WTC11 (cell line): ENCODE measurements at regions not wholly inside any gene's neighbourhood (a gene's known extent, or its start where the extent isn't known, plus 50 kb on each side); places are given as distances from the start of the nearest gene placed in this dataset.

Experiments used
- ATAC-seq: fragments of 200-7000 bp; cut with Tn5 transposase; 2 replicates; pipeline ENCODE4 v1.10.0; 2021; ENCODE audit warnings: mild to moderate bottlenecking, moderate library complexity
- CTCF ChIA-PET: fragments of 300-600 bp; sonication (Branson Sonifier 250); formaldehyde crosslinking; loops from one replicate; lab custom pipeline; 2021; ENCODE audit warnings: antibody characterized with exemption; lab: Charles Lee
- POLR2A ChIA-PET: fragments of 350-600 bp; sonication (Branson Sonifier 250); formaldehyde crosslinking; loops from one replicate; lab custom pipeline; 2021; ENCODE audit warnings: antibody characterized with exemption; lab: Charles Lee
- DNase-seq: peaks from one replicate; pipeline ENCODE4 v3.0.0; 2021; ENCODE audit warnings: low spot score
- H3K27ac Mint-ChIP-seq: 2 replicates; pipeline ENCODE4 v1.8.0; 2021; ENCODE audit warnings: mixed read lengths
- H3K27me3 Mint-ChIP-seq: 2 replicates; pipeline ENCODE4 v1.8.0; 2021; ENCODE audit warnings: low read depth, mild to moderate bottlenecking, moderate library complexity, mixed read lengths
- H3K36me3 Mint-ChIP-seq: 2 replicates; pipeline ENCODE4 v1.8.0; 2021; ENCODE audit warnings: mixed read lengths
- H3K4me1 Mint-ChIP-seq: 2 replicates; pipeline ENCODE4 v1.8.0; 2022; ENCODE audit warnings: mixed read lengths
- H3K4me3 Mint-ChIP-seq: 2 replicates; pipeline ENCODE4 v1.8.0; 2021; ENCODE audit warnings: mild to moderate bottlenecking, moderate library complexity, mixed read lengths
- H3K9me3 Mint-ChIP-seq: 2 replicates; pipeline ENCODE4 v1.8.0; 2021; ENCODE audit warnings: mixed read lengths
- ATF1 ChIP-seq: sonication (generic); formaldehyde crosslinking; IDR thresholded peaks from 2 replicates; pipeline ENCODE4 v1.8.1; 2023; ENCODE audit warnings: mild to moderate bottlenecking, moderate library complexity, missing genetic modification reagents
- CDX4 ChIP-seq: fragments of 250-450 bp; sonication (Bioruptor Pico); IDR thresholded peaks from 2 replicates; pipeline ENCODE4 v1.9.0; 2021; ENCODE audit warnings: moderate library complexity, mild to moderate bottlenecking, inconsistent platforms, borderline replicate concordance
- E2F1 ChIP-seq: sonication (generic); formaldehyde crosslinking; IDR thresholded peaks from 2 replicates; pipeline ENCODE4 v1.8.0; 2022; ENCODE audit warnings: mild to moderate bottlenecking, missing genetic modification reagents
- FOXK1 ChIP-seq: sonication (generic); formaldehyde crosslinking; IDR thresholded peaks from 2 replicates; pipeline ENCODE4 v1.8.0; 2022; ENCODE audit warnings: mild to moderate bottlenecking, moderate library complexity, missing genetic modification reagents
- GTF2I ChIP-seq: fragments of 250-450 bp; sonication (Bioruptor Pico); conservative IDR thresholded peaks from 2 replicates; pipeline ENCODE4 v1.4.0; 2021; ENCODE audit warnings: mild to moderate bottlenecking
- NFYB ChIP-seq: sonication (generic); formaldehyde crosslinking; conservative IDR thresholded peaks from 2 replicates; pipeline ENCODE4 v1.8.0; 2022; ENCODE audit warnings: low read depth, missing genetic modification reagents
- NR2C2 ChIP-seq: sonication (generic); formaldehyde crosslinking; IDR thresholded peaks from 2 replicates; pipeline ENCODE4 v1.8.0; 2022; ENCODE audit warnings: mild to moderate bottlenecking, missing genetic modification reagents
- OVOL2 ChIP-seq: fragments of 250-450 bp; sonication (Bioruptor Pico); IDR thresholded peaks from 2 replicates; pipeline ENCODE4 v1.9.0; 2021; ENCODE audit warnings: mild to moderate bottlenecking, borderline replicate concordance
- RORB ChIP-seq: fragments of 250-450 bp; sonication (Bioruptor Pico); IDR thresholded peaks from 2 replicates; pipeline ENCODE4 v1.9.0; 2021; ENCODE audit warnings: mild to moderate bottlenecking
- SMAD4 ChIP-seq: sonication (generic); formaldehyde crosslinking; IDR thresholded peaks from 2 replicates; pipeline ENCODE4 v1.8.0; 2022; ENCODE audit warnings: mild to moderate bottlenecking, missing genetic modification reagents
- TCF7 ChIP-seq: sonication (generic); formaldehyde crosslinking; IDR thresholded peaks from 2 replicates; pipeline ENCODE4 v1.8.0; 2022; ENCODE audit warnings: mild to moderate bottlenecking, low read depth, missing genetic modification reagents, moderate library complexity
- TP53 ChIP-seq: sonication (generic); formaldehyde crosslinking; IDR thresholded peaks from 2 replicates; pipeline ENCODE4 v1.8.1; 2023; ENCODE audit warnings: mild to moderate bottlenecking, missing genetic modification reagents
- ZNF138 ChIP-seq: sonication (generic); formaldehyde crosslinking; conservative IDR thresholded peaks from 2 replicates; pipeline ENCODE4 v1.8.1; 2022; ENCODE audit warnings: mild to moderate bottlenecking, moderate library complexity, missing genetic modification reagents
- ZNF416 ChIP-seq: fragments of 250-450 bp; sonication (Bioruptor Pico); IDR thresholded peaks from 2 replicates; pipeline ENCODE4 v1.9.0; 2021; ENCODE audit warnings: mild to moderate bottlenecking, inconsistent platforms
- ZNF532 ChIP-seq: fragments of 250-450 bp; sonication (Bioruptor Pico); IDR thresholded peaks from 2 replicates; pipeline ENCODE4 v1.9.0; 2021; ENCODE audit warnings: mild to moderate bottlenecking, borderline replicate concordance

- H3K27me3 Mint-ChIP-seq: peaks cover 2% of the 10 kb centered on the region; the same call in 1 of the 2 replicates
- H3K9me3 Mint-ChIP-seq: peaks cover 33% of the 10 kb centered on the region
- no peaks in the 10 kb centered on the region for H3K4me1 Mint-ChIP-seq
- no peak overlapping the region for H3K4me3 Mint-ChIP-seq
- ChIA-PET CTCF (no interaction called here), POLR2A (no interaction called here)
- DNase-seq (no peak), ATAC-seq (no peak)
- peaks cover 37% of the 10 kb centered on the region for H3K36me3 Mint-ChIP-seq
- TF ChIP-seq CDX4 (CRISPR knock-in tag) (no peak), ZNF138 (no peak), E2F1 (CRISPR knock-in tag) (no peak), NR2C2 (CRISPR knock-in tag) (no peak), RORB (CRISPR knock-in tag) (no peak)
- H3K27ac Mint-ChIP-seq: no peak overlapping the region
Observed at GRCh38 chr18:78402966-78403365, 576.7 kb upstream of the SALL3 start.

GRCh38 chr18:78403371-78403770, 576.2 kb upstream of the SALL3 start:
- DNase-seq (no peak), ATAC-seq (no peak)
- peaks cover 39% of the 10 kb centered on the region for H3K36me3 Mint-ChIP-seq
- POLR2A ChIA-PET: no interaction called here
- no peaks in the 10 kb centered on the region for H3K4me1 Mint-ChIP-seq
- peaks cover 2% of the 10 kb centered on the region; the same call in 1 of the 2 replicates for H3K27me3 Mint-ChIP-seq
- TF ChIP-seq SMAD4 (CRISPR knock-in tag) (no peak), RORB (CRISPR knock-in tag) (no peak), ZNF416 (CRISPR knock-in tag) (no peak), TP53 (CRISPR knock-in tag) (no peak), GTF2I (CRISPR knock-in tag) (no peak), NR2C2 (CRISPR knock-in tag) (no peak), NFYB (CRISPR knock-in tag) (no peak), ZNF138 (no peak), ZNF532 (no peak), ATF1 (CRISPR knock-in tag) (no peak)
- CTCF ChIA-PET: no interaction called here
- H3K4me3 Mint-ChIP-seq: no peak overlapping the region
- H3K27ac Mint-ChIP-seq: no peak overlapping the region
- peaks cover 34% of the 10 kb centered on the region for H3K9me3 Mint-ChIP-seq

- H3K36me3 Mint-ChIP-seq: peaks cover 41% of the 10 kb centered on the region
- TF ChIP-seq ATF1 (CRISPR knock-in tag) (no peak), ZNF416 (CRISPR knock-in tag) (no peak), TCF7 (no peak), TP53 (CRISPR knock-in tag) (no peak), OVOL2 (CRISPR knock-in tag) (no peak), FOXK1 (CRISPR knock-in tag) (no peak), NR2C2 (CRISPR knock-in tag) (no peak)
- TF ChIP-seq, all 79 proteins: peak for 0
- ATAC-seq: no peak
Observed at GRCh38 chr18:78405763-78406162, 573.9 kb upstream of the SALL3 start.

More at GRCh38 chr18:78405763-78406162, 573.9 kb upstream of the SALL3 start:
- CTCF ChIA-PET: no interaction called here
- peaks cover 40% of the 10 kb centered on the region for H3K9me3 Mint-ChIP-seq
- H3K4me1 Mint-ChIP-seq: no peaks in the 10 kb centered on the region
- no peak overlapping the region for H3K4me3 Mint-ChIP-seq
- no peak for DNase-seq
- peaks cover 2% of the 10 kb centered on the region; the same call in 1 of the 2 replicates for H3K27me3 Mint-ChIP-seq
- POLR2A ChIA-PET: no interaction called here
- no peak overlapping the region for H3K27ac Mint-ChIP-seq
